Vagina (tissue), 2 donors: ENCODE measurements at regions not wholly inside any gene's neighbourhood (a gene's known extent, or its start where the extent isn't known, plus 50 kb on each side); places are given as distances from the start of the nearest gene placed in this dataset.

Experiments
- CTCF ChIP-seq, 3 experiments: fragments of 450-650 bp in 2 of 3; fragments of 200-600 bp in 1 of 3; sonication (generic) in 1 of 3; IDR thresholded peaks; one replicate each; pipeline ENCODE4 v1.5.1; 2017 to 2019; ENCODE audit warnings: antibody characterized with exemption in 3 of 3, mild to moderate bottlenecking in 2 of 3, moderate library complexity in 2 of 3
- POLR2AphosphoS5 ChIP-seq, 2 donors: sonication (generic); formaldehyde crosslinking; IDR thresholded peaks; one replicate each; pipeline ENCODE4 v1.9.0; 2017; ENCODE audit warnings: antibody characterized with exemption in 2 of 2, mild to moderate bottlenecking in 2 of 2, low read depth in 1 of 2; ENCODE audit not compliant: insufficient read depth in 1 of 2

DNA sequence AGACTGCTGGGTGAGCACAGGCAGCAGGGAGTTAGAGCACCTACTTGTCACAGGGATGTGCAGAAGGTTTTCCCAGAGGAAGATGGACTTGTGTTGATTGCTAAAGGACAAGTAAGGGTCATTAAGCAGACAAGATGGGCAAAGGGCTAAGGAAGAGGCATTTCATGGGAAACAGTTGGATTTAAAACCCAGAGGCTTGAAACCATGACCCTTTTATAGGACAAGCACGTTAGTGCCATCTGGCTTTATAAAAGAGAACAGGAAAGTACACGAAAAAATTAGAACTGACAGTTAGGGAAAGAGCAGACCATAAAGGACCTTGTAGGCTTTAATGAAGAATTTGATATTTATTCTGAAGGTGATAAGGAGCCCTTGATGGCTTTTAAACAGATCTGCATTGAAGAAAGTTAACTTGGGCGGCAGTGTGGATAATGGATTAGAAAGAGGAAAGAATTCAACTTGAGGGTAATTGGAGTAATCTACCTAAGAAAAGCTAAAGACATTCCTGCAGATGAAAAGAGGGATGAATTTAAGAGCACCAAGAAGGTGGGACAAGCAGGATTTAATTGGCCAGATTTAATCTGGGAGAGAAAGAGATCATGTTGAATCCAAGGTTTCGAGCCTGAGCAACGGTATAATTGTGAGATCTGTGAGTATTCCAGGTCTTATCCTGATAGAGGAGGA is 68.6 kb downstream of the ZC3H11B start:
- TF ChIP-seq CTCF (IDR thresholded peaks at IDR 0.05) (peak in 2 of 3 experiments; percentile 4 to 29), POLR2AphosphoS5 (IDR thresholded peaks at IDR 0.05; ENCODE audit: insufficient read depth in 1 of 2, low read depth in 1 of 2) (no peak)
